HG03565 (cell line): ENCODE measurements at regions not wholly inside any gene's neighbourhood (a gene's known extent, or its start where the extent isn't known, plus 50 kb on each side); places are given as distances from the start of the nearest gene placed in this dataset.

Experiments used
- ATAC-seq: cut with Tn5 transposase; IDR thresholded peaks from one replicate; pipeline ENCODE4 v1.9.1; 2021; ENCODE audit warnings: mild to moderate bottlenecking, moderate library complexity; ENCODE audit not compliant: unreplicated experiment

DNA sequence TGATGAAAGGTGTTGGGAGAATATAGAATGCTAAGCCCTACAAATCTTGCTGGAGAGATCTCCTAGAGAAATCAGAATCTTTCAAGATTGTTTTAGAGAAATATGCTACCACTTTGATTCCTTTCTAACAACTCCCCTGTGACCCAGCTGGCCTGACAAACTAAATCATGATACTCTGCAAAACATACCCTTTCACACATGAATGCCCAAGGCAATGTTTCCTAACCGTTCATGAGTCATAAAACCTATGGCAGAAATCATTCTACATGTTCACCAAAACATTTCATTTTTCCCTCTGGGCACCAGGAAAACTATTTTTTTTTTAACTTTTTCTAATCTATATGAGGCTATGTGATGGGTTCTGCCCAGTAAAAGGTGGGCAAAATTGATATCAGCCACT, 77.8 kb upstream of the SETBP1 start:
- ATAC-seq = no peak

GRCh38 chr18:44609181-44609941, 71.3 kb upstream of the SETBP1 start:
- no peak for ATAC-seq

DNA sequence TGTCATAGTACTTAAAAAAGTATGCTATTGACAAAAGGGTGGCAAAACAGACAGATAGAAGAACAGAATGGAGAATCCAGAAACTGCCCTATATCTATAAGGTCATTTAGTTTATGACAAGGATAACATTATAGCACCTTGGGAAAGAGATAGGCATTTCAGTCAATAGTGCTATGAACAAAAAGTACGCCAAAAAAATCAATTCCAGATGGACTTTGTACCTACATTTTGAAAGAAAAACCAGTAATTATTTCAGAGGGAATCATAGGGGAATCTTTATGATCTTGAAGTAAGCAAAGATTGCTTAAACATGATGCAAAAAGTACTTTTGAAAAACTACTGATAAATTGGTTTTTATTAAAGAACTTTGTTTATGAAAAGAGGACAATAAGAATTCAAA, 59.9 kb upstream of the SETBP1 start:
- ATAC-seq = no peak

DNA sequence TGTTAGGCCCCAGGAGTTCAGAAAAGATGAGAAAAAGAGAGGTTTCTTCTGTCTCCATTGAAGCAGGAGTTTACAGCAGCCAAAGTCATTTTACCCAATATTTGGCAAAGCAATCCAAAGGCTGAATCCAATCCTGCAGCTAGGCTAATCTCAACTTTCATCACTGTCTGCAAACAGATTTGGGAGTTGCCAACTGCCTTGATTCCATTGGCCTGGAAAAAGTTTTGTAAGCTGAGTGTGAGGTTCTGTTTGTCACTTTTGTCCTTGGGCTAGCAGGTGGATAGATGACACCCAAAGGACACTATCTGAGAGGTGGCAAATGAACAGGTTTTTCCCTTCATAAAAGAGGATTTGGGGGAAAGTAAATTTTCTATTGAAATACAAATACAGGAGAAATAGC, 56.6 kb upstream of the SETBP1 start:
- ATAC-seq = no peak

DNA sequence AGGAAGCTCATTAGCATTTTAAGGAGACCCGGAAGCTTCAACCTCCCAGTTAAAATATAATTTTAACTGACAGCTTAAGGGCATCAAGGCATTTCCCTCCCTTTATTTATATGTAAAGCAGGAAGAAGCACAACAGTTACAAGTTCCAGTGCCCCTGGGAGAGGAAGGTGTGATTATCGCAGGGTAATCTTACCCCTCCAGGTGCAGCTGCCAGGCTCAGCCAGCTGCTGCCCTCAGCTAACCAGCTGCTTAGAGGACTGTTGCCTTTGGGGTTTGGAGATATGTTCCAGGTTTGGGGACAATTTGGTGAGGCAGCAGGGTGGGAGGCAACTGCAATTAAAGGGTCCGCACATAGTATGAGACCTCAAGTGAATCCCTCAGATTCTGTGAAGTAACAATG, 55.3 kb upstream of the SETBP1 start:
- ATAC-seq = no peak

DNA sequence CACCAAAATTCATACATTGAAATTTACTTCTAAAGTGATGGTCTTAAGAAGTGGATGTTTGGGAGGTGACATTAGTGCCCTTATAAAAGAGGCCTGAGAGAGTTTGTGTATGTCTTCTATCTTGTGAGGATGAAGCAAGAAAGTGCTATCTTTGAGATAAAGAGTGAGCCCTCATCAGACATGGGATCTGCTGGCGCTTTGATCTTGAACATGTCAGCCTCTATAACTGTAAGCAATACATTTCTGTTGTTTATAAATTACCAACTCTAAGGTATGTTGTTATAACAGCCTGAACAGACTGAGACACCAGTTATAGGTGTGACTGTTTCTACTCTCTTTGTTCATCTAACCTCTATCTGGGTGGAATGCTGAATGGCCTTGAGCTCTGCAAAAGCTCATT, 54.5 kb upstream of the SETBP1 start:
- no peak for ATAC-seq

DNA sequence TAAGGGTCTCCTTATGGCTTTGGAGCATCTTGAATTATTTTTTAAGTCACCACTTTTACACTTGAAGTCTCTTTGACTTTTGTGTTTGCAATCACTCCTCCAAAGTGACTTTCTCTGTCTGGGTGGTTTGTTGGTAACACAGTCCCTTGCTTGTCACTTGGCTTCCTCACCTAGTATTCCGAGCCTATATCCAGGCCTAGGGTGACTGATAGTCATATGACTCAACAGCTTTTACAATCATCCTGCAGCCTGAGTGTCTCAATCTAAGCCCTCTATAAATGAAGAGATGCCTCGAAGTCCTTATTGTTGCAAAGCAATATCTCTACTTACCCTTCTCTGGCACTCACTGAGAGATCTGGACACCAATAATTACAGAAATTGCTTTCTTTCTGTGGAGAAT, 53.9 kb upstream of the SETBP1 start:
- no peak for ATAC-seq

- no peak for ATAC-seq
These were observed 53.4 kb upstream of the SETBP1 start for GRCh38 chr18:44627280-44627679.

GRCh38 chr18:44629406-44629805, 51.3 kb upstream of the SETBP1 start:
- no peak for ATAC-seq

GRCh38 chr18:44630118-44630517, 50.6 kb upstream of the SETBP1 start:
- no peak for ATAC-seq
